22Rv1 (cell line): ENCODE measurements at regions not wholly inside any gene's neighbourhood (a gene's known extent, or its start where the extent isn't known, plus 50 kb on each side); places are given as distances from the start of the nearest gene placed in this dataset.
"Not testable (repeated sequence)": the region's sequence is repeated elsewhere in the genome, so short reads cannot be mapped to it uniquely, and the experiment has no call there.

ENCODE experiments used
- CTCF ChIP-seq: fragments of 450-650 bp; IDR thresholded peaks from 2 replicates; pipeline ENCODE4 v1.5.1; 2017; ENCODE audit warnings: mild to moderate bottlenecking
- ZFX ChIP-seq: fragments of 450-650 bp; IDR thresholded peaks from 2 replicates; pipeline ENCODE4 v1.6.1; 2017; ENCODE audit warnings: antibody characterized with exemption, borderline replicate concordance

GRCh38 chr1:217123340-217123739 is 400.1 kb upstream of the ESRRG start:
- not testable (repeated sequence) for TF ChIP-seq CTCF, ZFX
